IPS-NIHi11 (cell line): ENCODE measurements at regions not wholly inside any gene's neighbourhood (a gene's known extent, or its start where the extent isn't known, plus 50 kb on each side); places are given as distances from the start of the nearest gene placed in this dataset.
"Not testable (repeated sequence)": the region's sequence is repeated elsewhere in the genome, so short reads cannot be mapped to it uniquely, and the experiment has no call there.

Source experiments
- DNase-seq: peaks from one replicate; pipeline ENCODE4 v3.0.0; 2012; ENCODE audit warnings: mixed read lengths, low spot score

GRCh38 chr6:134604014-134604676 is 286.2 kb upstream of the SGK1 start:
- DNase-seq = no peak

GRCh38 chr6:134603561-134603960 is 285.6 kb upstream of the SGK1 start:
- no peak for DNase-seq

- no peak for DNase-seq
Measured at GRCh38 chr6:134602123-134602522, 284.2 kb upstream of the SGK1 start.

GRCh38 chr6:134600671-134601070 is 282.8 kb upstream of the SGK1 start:
- DNase-seq = no peak

GRCh38 chr6:134599079-134599478 is 281.2 kb upstream of the SGK1 start:
- no peak for DNase-seq

GRCh38 chr6:134596191-134596590 is 278.3 kb upstream of the SGK1 start:
- no peak for DNase-seq

- no peak for DNase-seq
Measured at GRCh38 chr6:134594881-134595280, 277.0 kb upstream of the SGK1 start.

- no peak for DNase-seq
Measured at GRCh38 chr6:134593887-134594286, 276.0 kb upstream of the SGK1 start.

- no peak for DNase-seq
Measured at GRCh38 chr6:134593442-134593841, 275.5 kb upstream of the SGK1 start.

- DNase-seq = no peak
Measured at GRCh38 chr6:134593024-134593423, 275.1 kb upstream of the SGK1 start.

- DNase-seq = no peak
Measured at GRCh38 chr6:134590449-134590848, 272.5 kb upstream of the SGK1 start.

GRCh38 chr6:134590004-134590403 is 272.1 kb upstream of the SGK1 start:
- no peak for DNase-seq

- peak; percentile 35 for DNase-seq
Measured at GRCh38 chr6:134589512-134589911, 271.6 kb upstream of the SGK1 start.

- no peak for DNase-seq
Measured at GRCh38 chr6:134588267-134588666, 270.4 kb upstream of the SGK1 start.

- DNase-seq = no peak
Measured at GRCh38 chr6:134585517-134585873, 267.6 kb upstream of the SGK1 start.

GRCh38 chr6:134584847-134585516 is 267.1 kb upstream of the SGK1 start:
- no peak for DNase-seq

GRCh38 chr6:134577998-134578397 is 260.1 kb upstream of the SGK1 start:
- DNase-seq = no peak

GRCh38 chr6:134575221-134575620 is 257.3 kb upstream of the SGK1 start:
- DNase-seq = no peak

GRCh38 chr6:134574491-134574890 is 256.6 kb upstream of the SGK1 start:
- DNase-seq = no peak

- DNase-seq = not testable (repeated sequence)
Measured at GRCh38 chr6:134569996-134570395, 252.1 kb upstream of the SGK1 start.

GRCh38 chr6:134564705-134565104 is 246.8 kb upstream of the SGK1 start:
- DNase-seq = no peak

GRCh38 chr6:134560019-134560418 is 242.1 kb upstream of the SGK1 start:
- DNase-seq = no peak

- no peak for DNase-seq
Measured at GRCh38 chr6:134557509-134557908, 239.6 kb upstream of the SGK1 start.

GRCh38 chr6:134555672-134556071 is 237.8 kb upstream of the SGK1 start:
- no peak for DNase-seq
